ENCODE measurements at regions not wholly inside any gene's neighbourhood (a gene's known extent, or its start where the extent isn't known, plus 50 kb on each side); places are given as distances from the start of the nearest gene placed in this dataset.

GRCh38 chr6:65948062-65948461, 241.0 kb upstream of the EYS start:
- in situ Hi-C loops (cut with HindIII; ENCODE audit: low pct_unique_long_range_greater_than_20kb, low sequenced_read_pairs): no loop called here
- no peak for DNase-seq (ENCODE audit: low read depth, low spot score)

- no peak for DNase-seq (ENCODE audit: low read depth, low spot score)
Observed at GRCh38 chr6:65943548-65943947, 236.5 kb upstream of the EYS start.

GRCh38 chr6:65943051-65943450, 236.0 kb upstream of the EYS start:
- DNase-seq (ENCODE audit: low read depth, low spot score): no peak
- in situ Hi-C loops (cut with HindIII; ENCODE audit: low pct_unique_long_range_greater_than_20kb, low sequenced_read_pairs): no loop called here

More at GRCh38 chr6:65943548-65943947, 236.5 kb upstream of the EYS start:
- in situ Hi-C loops (cut with HindIII; ENCODE audit: low pct_unique_long_range_greater_than_20kb, low sequenced_read_pairs): no loop called here

GRCh38 chr6:65938000-65938399, 231.0 kb upstream of the EYS start:
- in situ Hi-C loops (cut with HindIII; ENCODE audit: low pct_unique_long_range_greater_than_20kb, low sequenced_read_pairs): no loop called here
- no peak for DNase-seq (ENCODE audit: low read depth, low spot score)

GRCh38 chr6:65935412-65935811, 228.4 kb upstream of the EYS start:
- in situ Hi-C loops (cut with HindIII; ENCODE audit: low pct_unique_long_range_greater_than_20kb, low sequenced_read_pairs): no loop called here
- DNase-seq (ENCODE audit: low read depth, low spot score): no peak

GRCh38 chr6:65933390-65933789, 226.4 kb upstream of the EYS start:
- in situ Hi-C loops (cut with HindIII; ENCODE audit: low pct_unique_long_range_greater_than_20kb, low sequenced_read_pairs): no loop called here
- DNase-seq (ENCODE audit: low read depth, low spot score): no peak

- in situ Hi-C loops (cut with HindIII; ENCODE audit: low pct_unique_long_range_greater_than_20kb, low sequenced_read_pairs): no loop called here
- DNase-seq (ENCODE audit: low read depth, low spot score): no peak
Observed at GRCh38 chr6:65927141-65927540, 220.1 kb upstream of the EYS start.

- in situ Hi-C loops (cut with HindIII; ENCODE audit: low pct_unique_long_range_greater_than_20kb, low sequenced_read_pairs): no loop called here
- DNase-seq (ENCODE audit: low read depth, low spot score): no peak
Observed at GRCh38 chr6:65924411-65924810, 217.4 kb upstream of the EYS start.

GRCh38 chr6:65922049-65922448, 215.0 kb upstream of the EYS start:
- DNase-seq (ENCODE audit: low read depth, low spot score): no peak
- in situ Hi-C loops (cut with HindIII; ENCODE audit: low pct_unique_long_range_greater_than_20kb, low sequenced_read_pairs): no loop called here

GRCh38 chr6:65908065-65908464, 201.0 kb upstream of the EYS start:
- in situ Hi-C loops (cut with HindIII; ENCODE audit: low pct_unique_long_range_greater_than_20kb, low sequenced_read_pairs): no loop called here
- DNase-seq (ENCODE audit: low read depth, low spot score): no peak

- DNase-seq (ENCODE audit: low read depth, low spot score): no peak
- in situ Hi-C loops (cut with HindIII; ENCODE audit: low pct_unique_long_range_greater_than_20kb, low sequenced_read_pairs): no loop called here
Observed at GRCh38 chr6:65903992-65904391, 197.0 kb upstream of the EYS start.

GRCh38 chr6:65900928-65901327, 193.9 kb upstream of the EYS start:
- in situ Hi-C loops (cut with HindIII; ENCODE audit: low pct_unique_long_range_greater_than_20kb, low sequenced_read_pairs): no loop called here
- DNase-seq (ENCODE audit: low read depth, low spot score): no peak

- in situ Hi-C loops (cut with HindIII; ENCODE audit: low pct_unique_long_range_greater_than_20kb, low sequenced_read_pairs): no loop called here
- DNase-seq (ENCODE audit: low read depth, low spot score): no peak
Observed at GRCh38 chr6:65896140-65896539, 189.1 kb upstream of the EYS start.

- in situ Hi-C loops (cut with HindIII; ENCODE audit: low pct_unique_long_range_greater_than_20kb, low sequenced_read_pairs): no loop called here
- DNase-seq (ENCODE audit: low read depth, low spot score): no peak
Observed at GRCh38 chr6:65876668-65877067, 169.6 kb upstream of the EYS start.

- no peak for DNase-seq (ENCODE audit: low read depth, low spot score)
- in situ Hi-C loops (cut with HindIII; ENCODE audit: low pct_unique_long_range_greater_than_20kb, low sequenced_read_pairs): no loop called here
Observed at GRCh38 chr6:65852369-65852852, 145.4 kb upstream of the EYS start.

- in situ Hi-C loops (cut with HindIII; ENCODE audit: low pct_unique_long_range_greater_than_20kb, low sequenced_read_pairs): no loop called here
- no peak for DNase-seq (ENCODE audit: low read depth, low spot score)
Observed at GRCh38 chr6:65830151-65830550, 123.1 kb upstream of the EYS start.

- in situ Hi-C loops (cut with HindIII; ENCODE audit: low pct_unique_long_range_greater_than_20kb, low sequenced_read_pairs): no loop called here
- no peak for DNase-seq (ENCODE audit: low read depth, low spot score)
Observed at GRCh38 chr6:65819152-65819551, 112.1 kb upstream of the EYS start.

- DNase-seq (ENCODE audit: low read depth, low spot score): no peak
- in situ Hi-C loops (cut with HindIII; ENCODE audit: low pct_unique_long_range_greater_than_20kb, low sequenced_read_pairs): no loop called here
Observed at GRCh38 chr6:65818576-65818975, 111.5 kb upstream of the EYS start.

GRCh38 chr6:65816991-65817390, 110.0 kb upstream of the EYS start:
- no peak for DNase-seq (ENCODE audit: low read depth, low spot score)
- in situ Hi-C loops (cut with HindIII; ENCODE audit: low pct_unique_long_range_greater_than_20kb, low sequenced_read_pairs): no loop called here

GRCh38 chr6:65814071-65814470, 107.0 kb upstream of the EYS start:
- no peak for DNase-seq (ENCODE audit: low read depth, low spot score)
- in situ Hi-C loops (cut with HindIII; ENCODE audit: low pct_unique_long_range_greater_than_20kb, low sequenced_read_pairs): no loop called here

Data from SK-MEL-5 (cell line).